ENCODE measurements at regions not wholly inside any gene's neighbourhood (a gene's known extent, or its start where the extent isn't known, plus 50 kb on each side); places are given as distances from the start of the nearest gene placed in this dataset.

DNA sequence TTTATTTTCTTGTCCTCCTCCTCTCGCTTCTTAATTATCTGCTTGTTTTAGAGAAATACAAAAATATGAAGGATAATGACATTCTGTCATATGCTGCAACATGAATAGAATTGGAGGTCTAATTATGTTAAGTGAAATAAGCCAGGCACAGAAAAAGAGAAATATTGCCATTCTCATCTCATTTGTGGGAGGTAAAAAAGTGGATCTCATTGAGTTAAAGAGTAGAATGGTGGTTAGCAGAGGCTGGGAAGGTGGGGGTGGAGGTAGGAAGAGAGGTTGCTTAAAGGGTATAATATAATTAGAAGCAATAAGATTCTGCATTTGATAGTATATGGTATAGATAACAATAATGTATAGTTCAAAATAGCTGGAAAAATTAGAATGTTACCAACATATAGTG, 231.3 kb downstream of the JRKL start:
- CTCF ChIA-PET, result no interaction called here
- WGBS (ENCODE audit: insufficient coverage), result no CpG with 5 or more reads among the region's 1 CpG
- POLR2A ChIA-PET, result no interaction called here
- DNase-seq, result no peak
- H3K4me3 ChIP-seq (ENCODE audit: control insufficient read depth in 1 of 7, extremely low read depth in 1 of 7, insufficient read depth in 4 of 7, low read depth in 2 of 7, low read length in 6 of 7), result no peak overlapping the region
- H3K4me1 ChIP-seq (ENCODE audit: control extremely low read depth in 1 of 4, control insufficient read depth in 4 of 4, insufficient read depth in 4 of 4, low read length in 3 of 4), result no peaks in the 10 kb centered on the region
- H3K9me3 ChIP-seq (ENCODE audit: control extremely low read depth in 1 of 5, control insufficient read depth in 4 of 5, insufficient read depth in 2 of 5, low read depth in 1 of 5, low read length in 4 of 5), result peaks cover 0 to 2% (median 0%) of the 10 kb centered on the region in 5 experiments
- H3K27ac ChIP-seq (ENCODE audit: insufficient read depth in 1 of 2, low read depth in 1 of 2, low read length in 2 of 2, poor library complexity in 1 of 2, severe bottlenecking in 2 of 2), result no peak overlapping the region
- no peaks in the 10 kb centered on the region for H3K27me3 ChIP-seq (replicated peaks in 2 of 5; ENCODE audit: control insufficient read depth in 4 of 5, insufficient read depth in 5 of 5, low read length in 4 of 5)
- H3K36me3 ChIP-seq (ENCODE audit: control insufficient read depth in 4 of 4, insufficient read depth in 4 of 4, low read length in 3 of 4), result no peaks in the 10 kb centered on the region

DNA sequence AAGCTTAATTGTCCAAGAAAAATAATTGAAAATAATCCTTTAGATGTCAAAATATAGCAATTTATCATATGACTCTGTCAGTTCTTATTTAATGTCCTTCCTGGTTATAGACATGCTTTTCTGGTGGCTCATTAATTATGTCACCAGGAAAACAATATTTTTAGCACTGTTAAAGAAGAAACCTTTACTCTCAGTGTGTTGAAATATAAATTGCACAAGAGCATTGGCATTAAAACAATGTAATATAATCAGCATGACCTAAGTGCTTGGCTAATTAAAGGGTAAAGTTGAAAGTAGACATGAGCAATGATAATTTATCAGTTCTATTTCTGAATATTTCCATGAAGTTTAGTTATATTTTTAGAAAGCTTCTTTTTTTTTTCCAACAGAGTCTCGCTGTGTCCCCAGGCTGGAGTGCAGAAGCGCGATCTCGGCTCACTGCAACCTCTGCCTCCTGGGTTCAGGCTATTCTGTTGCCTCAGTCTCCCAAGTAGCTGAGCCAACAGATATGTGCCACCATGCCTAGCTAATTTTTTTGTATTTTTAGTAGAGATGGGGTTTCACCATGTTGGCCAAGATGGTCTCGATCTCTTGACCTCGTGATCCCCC, 232.3 kb downstream of the JRKL start:
- Histone ChIP-seq H3K9me3 (ENCODE audit: control extremely low read depth in 1 of 5, control insufficient read depth in 4 of 5, insufficient read depth in 2 of 5, low read depth in 1 of 5, low read length in 4 of 5) (peaks cover 0 to 9% (median 0%) of the 10 kb centered on the region in 5 experiments), H3K4me3 (ENCODE audit: control insufficient read depth in 1 of 7, extremely low read depth in 1 of 7, insufficient read depth in 4 of 7, low read depth in 2 of 7, low read length in 6 of 7) (no peak overlapping the region), H3K4me1 (ENCODE audit: control extremely low read depth in 1 of 4, control insufficient read depth in 4 of 4, insufficient read depth in 4 of 4, low read length in 3 of 4) (no peaks in the 10 kb centered on the region), H3K36me3 (ENCODE audit: control insufficient read depth in 4 of 4, insufficient read depth in 4 of 4, low read length in 3 of 4) (no peaks in the 10 kb centered on the region), H3K27me3 (replicated peaks in 2 of 5; ENCODE audit: control insufficient read depth in 4 of 5, insufficient read depth in 5 of 5, low read length in 4 of 5) (no peaks in the 10 kb centered on the region), H3K27ac (ENCODE audit: insufficient read depth in 1 of 2, low read depth in 1 of 2, low read length in 2 of 2, poor library complexity in 1 of 2, severe bottlenecking in 2 of 2) (no peak overlapping the region)
- ChIA-PET POLR2A (no interaction called here), CTCF (no interaction called here)
- WGBS (ENCODE audit: insufficient coverage), result 94% methylated on average over 6 of the region's 6 CpGs
- no peak for DNase-seq

DNA sequence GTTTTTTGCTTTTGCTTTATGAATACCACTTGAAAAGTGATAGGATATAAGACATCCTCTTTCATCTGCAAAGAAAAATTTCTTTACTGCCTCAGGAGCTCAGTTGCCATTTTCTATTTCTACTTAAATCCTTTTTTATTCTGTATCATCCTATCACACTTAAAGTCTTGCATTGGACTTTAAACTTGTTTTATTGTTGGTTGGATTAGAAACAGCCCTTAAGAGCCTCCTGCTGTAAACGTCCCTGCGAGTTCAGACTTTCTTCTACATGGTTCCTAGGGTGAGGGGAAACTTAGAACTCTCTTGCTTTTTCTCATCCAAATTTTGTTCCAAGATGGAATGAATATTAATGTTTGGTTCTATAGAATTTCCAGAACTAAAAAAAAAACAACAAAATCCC, 234.3 kb downstream of the JRKL start:
- Histone ChIP-seq H3K27ac (ENCODE audit: insufficient read depth in 1 of 2, low read depth in 1 of 2, low read length in 2 of 2, poor library complexity in 1 of 2, severe bottlenecking in 2 of 2) (no peak overlapping the region), H3K4me3 (ENCODE audit: control insufficient read depth in 1 of 7, extremely low read depth in 1 of 7, insufficient read depth in 4 of 7, low read depth in 2 of 7, low read length in 6 of 7) (no peak overlapping the region), H3K9me3 (ENCODE audit: control extremely low read depth in 1 of 5, control insufficient read depth in 4 of 5, insufficient read depth in 2 of 5, low read depth in 1 of 5, low read length in 4 of 5) (peaks cover 0 to 9% (median 0%) of the 10 kb centered on the region in 5 experiments), H3K36me3 (ENCODE audit: control insufficient read depth in 4 of 4, insufficient read depth in 4 of 4, low read length in 3 of 4) (no peaks in the 10 kb centered on the region), H3K27me3 (replicated peaks in 2 of 5; ENCODE audit: control insufficient read depth in 4 of 5, insufficient read depth in 5 of 5, low read length in 4 of 5) (no peaks in the 10 kb centered on the region), H3K4me1 (ENCODE audit: control extremely low read depth in 1 of 4, control insufficient read depth in 4 of 4, insufficient read depth in 4 of 4, low read length in 3 of 4) (no peaks in the 10 kb centered on the region)
- ChIA-PET POLR2A (no interaction called here), CTCF (no interaction called here)
- no peak for DNase-seq
- WGBS (ENCODE audit: insufficient coverage), result no CpG with 5 or more reads among the region's 2 CpGs

DNA sequence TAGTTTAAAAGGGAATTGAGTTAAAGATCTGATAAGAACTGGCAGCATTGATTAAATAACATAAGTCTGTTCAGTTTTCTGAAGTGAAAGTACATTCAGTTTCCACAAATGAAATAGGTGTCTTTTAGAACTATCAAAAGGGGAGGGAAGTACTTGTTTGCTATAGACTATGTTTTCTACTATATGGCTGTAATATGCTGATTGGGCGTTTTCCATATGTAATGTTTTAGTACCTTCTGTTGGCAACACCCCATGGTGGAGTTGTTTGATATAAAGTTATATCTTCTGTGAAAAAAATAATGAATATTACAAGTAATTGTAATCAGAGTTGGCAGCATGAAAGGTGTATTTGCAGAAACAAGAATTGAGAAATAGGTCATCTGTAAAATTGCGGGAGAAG, 237.6 kb downstream of the JRKL start:
- WGBS (ENCODE audit: insufficient coverage), result 100% methylated on average over 1 of the region's 2 CpGs
- Histone ChIP-seq H3K36me3 (ENCODE audit: control insufficient read depth in 4 of 4, insufficient read depth in 4 of 4, low read length in 3 of 4) (no peaks in the 10 kb centered on the region), H3K4me1 (ENCODE audit: control extremely low read depth in 1 of 4, control insufficient read depth in 4 of 4, insufficient read depth in 4 of 4, low read length in 3 of 4) (no peaks in the 10 kb centered on the region), H3K4me3 (ENCODE audit: control insufficient read depth in 1 of 7, extremely low read depth in 1 of 7, insufficient read depth in 4 of 7, low read depth in 2 of 7, low read length in 6 of 7) (no peak overlapping the region), H3K27ac (ENCODE audit: insufficient read depth in 1 of 2, low read depth in 1 of 2, low read length in 2 of 2, poor library complexity in 1 of 2, severe bottlenecking in 2 of 2) (no peak overlapping the region), H3K9me3 (ENCODE audit: control extremely low read depth in 1 of 5, control insufficient read depth in 4 of 5, insufficient read depth in 2 of 5, low read depth in 1 of 5, low read length in 4 of 5) (peaks cover 0 to 9% (median 0%) of the 10 kb centered on the region in 5 experiments), H3K27me3 (replicated peaks in 2 of 5; ENCODE audit: control insufficient read depth in 4 of 5, insufficient read depth in 5 of 5, low read length in 4 of 5) (no peaks in the 10 kb centered on the region)
- no peak for DNase-seq
- CTCF ChIA-PET, result no interaction called here
- POLR2A ChIA-PET, result no interaction called here

DNA sequence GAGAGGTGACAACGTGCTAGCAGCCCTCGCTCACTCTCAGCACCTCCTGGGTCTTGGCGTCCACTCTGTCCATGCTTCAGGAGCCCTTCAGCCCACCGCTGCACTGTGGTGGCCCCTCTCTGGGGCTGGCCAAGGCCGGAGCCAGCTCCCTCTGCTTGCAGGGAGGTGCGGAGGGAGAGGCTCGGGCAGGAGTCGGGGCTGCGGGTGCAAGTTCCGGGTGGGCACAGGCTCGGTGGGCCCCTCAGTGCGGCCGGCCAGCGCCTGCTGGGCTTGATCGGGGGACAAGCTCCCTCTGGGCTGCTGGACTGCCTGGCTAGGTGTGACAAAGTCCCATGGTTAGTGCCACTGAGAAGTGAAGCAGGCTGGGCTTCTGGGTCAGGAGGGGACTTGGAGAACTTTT, 245.8 kb downstream of the JRKL start:
- ChIA-PET CTCF (no interaction called here), POLR2A (no interaction called here)
- no peaks in the 10 kb centered on the region for H3K36me3 ChIP-seq (ENCODE audit: control insufficient read depth in 4 of 4, insufficient read depth in 4 of 4, low read length in 3 of 4)
- no peaks in the 10 kb centered on the region for H3K9me3 ChIP-seq (ENCODE audit: control extremely low read depth in 1 of 5, control insufficient read depth in 4 of 5, insufficient read depth in 2 of 5, low read depth in 1 of 5, low read length in 4 of 5)
- H3K27ac ChIP-seq (ENCODE audit: insufficient read depth in 1 of 2, low read depth in 1 of 2, low read length in 2 of 2, poor library complexity in 1 of 2, severe bottlenecking in 2 of 2), result no peak overlapping the region
- DNase-seq, result no peak
- no peak overlapping the region for H3K4me3 ChIP-seq (ENCODE audit: control insufficient read depth in 1 of 7, extremely low read depth in 1 of 7, insufficient read depth in 4 of 7, low read depth in 2 of 7, low read length in 6 of 7)
- H3K4me1 ChIP-seq (ENCODE audit: control extremely low read depth in 1 of 4, control insufficient read depth in 4 of 4, insufficient read depth in 4 of 4, low read length in 3 of 4), result no peaks in the 10 kb centered on the region
- 95% methylated on average over 13 of the region's 15 CpGs for WGBS (ENCODE audit: insufficient coverage)
- no peaks in the 10 kb centered on the region for H3K27me3 ChIP-seq (replicated peaks in 2 of 5; ENCODE audit: control insufficient read depth in 4 of 5, insufficient read depth in 5 of 5, low read length in 4 of 5)

DNA sequence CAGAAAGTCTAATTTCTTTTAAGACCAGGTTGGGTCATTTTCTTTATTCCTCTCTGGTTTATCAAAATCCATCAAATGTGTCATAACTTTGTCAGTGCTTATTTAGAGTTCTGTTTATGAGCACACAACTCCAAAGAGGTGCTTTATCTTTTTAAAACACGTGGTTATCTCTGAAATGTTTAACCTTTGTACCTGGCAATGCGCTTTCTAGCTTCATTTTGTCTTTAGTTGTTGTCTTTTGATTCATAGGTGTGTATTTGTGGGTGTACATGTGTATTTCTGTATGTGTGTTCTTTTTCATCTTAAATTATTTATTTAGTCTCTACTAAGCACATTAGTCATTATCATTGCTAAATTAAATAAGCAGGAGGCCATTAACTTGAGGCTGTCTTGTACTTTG, 251.4 kb downstream of the JRKL start:
- ChIA-PET CTCF (no interaction called here), POLR2A (no interaction called here)
- H3K4me3 ChIP-seq (ENCODE audit: control insufficient read depth in 1 of 7, extremely low read depth in 1 of 7, insufficient read depth in 4 of 7, low read depth in 2 of 7, low read length in 6 of 7), result no peak overlapping the region
- no peak overlapping the region for H3K27ac ChIP-seq (ENCODE audit: insufficient read depth in 1 of 2, low read depth in 1 of 2, low read length in 2 of 2, poor library complexity in 1 of 2, severe bottlenecking in 2 of 2)
- DNase-seq, result no peak
- no peaks in the 10 kb centered on the region for H3K4me1 ChIP-seq (ENCODE audit: control extremely low read depth in 1 of 4, control insufficient read depth in 4 of 4, insufficient read depth in 4 of 4, low read length in 3 of 4)
- H3K9me3 ChIP-seq (ENCODE audit: control extremely low read depth in 1 of 5, control insufficient read depth in 4 of 5, insufficient read depth in 2 of 5, low read depth in 1 of 5, low read length in 4 of 5), result no peaks in the 10 kb centered on the region
- no peaks in the 10 kb centered on the region for H3K36me3 ChIP-seq (ENCODE audit: control insufficient read depth in 4 of 4, insufficient read depth in 4 of 4, low read length in 3 of 4)
- 67% methylated on average over 1 of the region's 2 CpGs for WGBS (ENCODE audit: insufficient coverage)
- H3K27me3 ChIP-seq (replicated peaks in 2 of 5; ENCODE audit: control insufficient read depth in 4 of 5, insufficient read depth in 5 of 5, low read length in 4 of 5), result peaks cover 0 to 2% (median 0%) of the 10 kb centered on the region in 5 experiments

DNA sequence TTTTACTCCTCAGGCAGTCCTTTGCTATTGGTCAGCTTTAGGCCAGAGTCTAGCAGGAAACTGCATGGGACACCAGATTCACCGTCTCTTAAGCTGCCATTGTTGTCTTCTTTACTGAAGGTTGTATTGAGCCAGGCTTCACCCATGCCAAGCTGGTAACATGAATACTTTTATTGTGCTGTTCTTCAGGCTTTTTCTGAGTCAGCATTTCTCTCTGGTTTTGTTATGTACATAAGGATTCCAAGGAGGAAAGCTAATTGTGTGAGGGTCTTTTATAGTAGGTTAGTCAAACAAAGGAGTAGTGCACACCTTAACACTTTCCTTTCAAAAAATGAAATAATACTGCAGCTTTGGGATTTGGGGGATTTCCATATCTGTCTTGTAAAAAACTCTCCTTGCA, 252.8 kb downstream of the JRKL start:
- no peak for DNase-seq
- Histone ChIP-seq H3K9me3 (ENCODE audit: control extremely low read depth in 1 of 5, control insufficient read depth in 4 of 5, insufficient read depth in 2 of 5, low read depth in 1 of 5, low read length in 4 of 5) (no peaks in the 10 kb centered on the region), H3K36me3 (ENCODE audit: control insufficient read depth in 4 of 4, insufficient read depth in 4 of 4, low read length in 3 of 4) (no peaks in the 10 kb centered on the region), H3K27ac (ENCODE audit: insufficient read depth in 1 of 2, low read depth in 1 of 2, low read length in 2 of 2, poor library complexity in 1 of 2, severe bottlenecking in 2 of 2) (no peak overlapping the region), H3K4me1 (ENCODE audit: control extremely low read depth in 1 of 4, control insufficient read depth in 4 of 4, insufficient read depth in 4 of 4, low read length in 3 of 4) (no peaks in the 10 kb centered on the region), H3K27me3 (replicated peaks in 2 of 5; ENCODE audit: control insufficient read depth in 4 of 5, insufficient read depth in 5 of 5, low read length in 4 of 5) (peaks cover 0 to 2% (median 0%) of the 10 kb centered on the region in 5 experiments), H3K4me3 (ENCODE audit: control insufficient read depth in 1 of 7, extremely low read depth in 1 of 7, insufficient read depth in 4 of 7, low read depth in 2 of 7, low read length in 6 of 7) (no peak overlapping the region)
- CTCF ChIA-PET, result no interaction called here
- 100% methylated on average over 1 of the region's 1 CpG for WGBS (ENCODE audit: insufficient coverage)
- POLR2A ChIA-PET, result no interaction called here

Measured in common myeloid progenitor, CD34-positive (primary cell).